ENCODE measurements at regions not wholly inside any gene's neighbourhood (a gene's known extent, or its start where the extent isn't known, plus 50 kb on each side); places are given as distances from the start of the nearest gene placed in this dataset.
"Not testable (repeated sequence)": the region's sequence is repeated elsewhere in the genome, so short reads cannot be mapped to it uniquely, and the experiment has no call there.

- not testable (repeated sequence) for TF ChIP-seq CTCF (conservative IDR thresholded peaks at IDR 0.05); ZFX (IDR thresholded peaks at IDR 0.05)
Observed at GRCh38 chr11:44396746-44397145, 86.8 kb upstream of the ALX4 start.

Data from C4-2B (cell line).